SKM-1 treated with dmso at 0.1 percent for 144 hours (cell line): ENCODE measurements at regions not wholly inside any gene's neighbourhood (a gene's known extent, or its start where the extent isn't known, plus 50 kb on each side); places are given as distances from the start of the nearest gene placed in this dataset.
A peak's percentile ranks its signal among the peaks of the same experiment; 100 is the strongest.

Source experiments
- DNase-seq: peaks from one replicate; lab custom pipeline; 2025; ENCODE audit not compliant: unreplicated experiment; lab: John Stamatoyannopoulos, UW

GRCh38 chr21:35853321-35854239, 206.7 kb downstream of the SETD4 start:
- DNase-seq = no peak

DNA sequence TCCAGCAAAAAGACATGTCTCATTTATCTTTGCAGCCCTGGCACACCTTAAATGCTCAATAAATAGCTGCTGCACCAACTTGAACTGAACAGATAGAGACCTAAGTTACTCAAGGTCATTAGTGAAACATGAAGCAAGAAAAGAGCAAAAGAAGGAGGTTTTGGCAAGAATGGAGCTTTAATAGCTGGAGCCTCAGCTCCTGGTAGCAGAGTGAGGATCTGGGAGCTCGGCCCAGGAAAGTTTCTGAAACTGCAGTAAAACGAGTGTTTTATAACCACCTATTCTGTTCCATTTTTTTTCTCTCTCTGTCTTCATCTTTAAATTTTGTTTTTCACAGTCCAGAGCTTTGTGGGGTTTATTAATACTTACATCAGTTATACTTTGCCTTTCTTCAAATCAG, 207.5 kb downstream of the SETD4 start:
- DNase-seq = no peak

DNA sequence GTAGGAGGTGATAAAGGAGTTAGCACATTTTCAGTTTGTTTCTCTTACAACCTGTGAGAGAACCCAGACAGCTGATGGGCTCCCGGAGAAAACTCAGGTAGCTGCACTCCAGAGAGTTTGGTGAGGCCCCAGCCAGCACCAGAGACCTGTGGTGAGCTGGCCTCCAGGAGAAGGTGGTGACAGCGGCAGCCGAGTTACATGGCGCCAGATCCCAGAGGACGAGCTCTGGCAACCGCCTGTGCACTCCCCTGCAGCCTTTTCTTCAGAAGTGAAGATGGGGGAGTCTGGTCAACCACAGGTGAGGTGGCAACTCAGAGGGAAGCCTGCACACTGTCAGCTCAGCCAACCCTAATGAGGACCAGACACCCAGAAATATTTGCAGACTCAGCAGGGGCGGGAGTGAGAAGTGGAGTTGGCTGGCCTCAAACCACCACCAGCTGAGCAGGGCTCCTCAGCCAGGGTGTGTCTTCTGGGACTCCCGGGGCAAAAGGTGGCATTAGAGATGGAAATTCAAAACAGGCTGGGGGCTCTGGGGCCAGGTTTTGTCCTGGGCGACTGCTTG, 209.7 kb downstream of the SETD4 start:
- no peak for DNase-seq

DNA sequence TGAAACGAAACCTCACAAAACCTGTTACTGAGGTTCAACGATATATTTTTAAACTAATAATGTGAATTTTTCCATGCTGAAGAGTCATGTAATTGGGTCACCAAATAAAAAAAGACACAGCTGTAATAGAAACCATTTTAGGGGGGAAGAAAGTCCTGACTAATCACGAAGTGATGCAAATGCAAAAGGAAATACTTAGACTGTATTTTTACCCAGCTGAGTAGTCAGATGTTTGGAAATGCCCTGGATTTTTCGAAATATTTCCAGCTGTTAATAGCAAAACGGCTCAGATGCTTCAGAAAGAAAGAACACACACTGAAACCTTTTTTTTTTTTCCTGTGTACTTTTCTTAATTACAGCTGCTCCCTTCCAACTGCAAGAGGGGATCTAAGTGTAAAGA, 210.3 kb downstream of the SETD4 start:
- DNase-seq = no peak

- DNase-seq = no peak
These were observed 211.2 kb downstream of the SETD4 start for GRCh38 chr21:35849144-35849543.

GRCh38 chr21:35843911-35844667, 216.2 kb downstream of the SETD4 start:
- DNase-seq = no peak

DNA sequence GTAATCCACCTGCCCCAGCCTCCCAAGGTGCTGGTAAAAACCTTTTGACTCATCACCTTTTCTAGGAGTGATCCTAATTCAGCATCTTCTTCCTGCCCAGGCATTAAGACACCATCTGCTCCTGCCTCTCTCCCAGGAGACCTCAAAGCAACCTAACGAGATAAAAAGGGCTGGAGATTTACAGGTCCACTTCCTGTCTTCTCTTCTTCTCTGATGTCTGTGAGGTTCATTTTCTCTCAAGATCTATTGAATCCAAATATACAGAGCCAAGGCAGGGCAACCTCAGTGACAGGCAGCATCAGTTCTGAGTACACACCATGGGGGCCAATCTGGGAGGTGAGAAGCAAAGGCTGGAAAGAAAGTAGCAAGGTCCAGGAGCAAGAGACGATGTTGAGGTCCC, 219.4 kb downstream of the SETD4 start:
- no peak for DNase-seq

- DNase-seq = peak; percentile 69
These were observed 220.0 kb downstream of the SETD4 start for GRCh38 chr21:35840197-35840799.

DNA sequence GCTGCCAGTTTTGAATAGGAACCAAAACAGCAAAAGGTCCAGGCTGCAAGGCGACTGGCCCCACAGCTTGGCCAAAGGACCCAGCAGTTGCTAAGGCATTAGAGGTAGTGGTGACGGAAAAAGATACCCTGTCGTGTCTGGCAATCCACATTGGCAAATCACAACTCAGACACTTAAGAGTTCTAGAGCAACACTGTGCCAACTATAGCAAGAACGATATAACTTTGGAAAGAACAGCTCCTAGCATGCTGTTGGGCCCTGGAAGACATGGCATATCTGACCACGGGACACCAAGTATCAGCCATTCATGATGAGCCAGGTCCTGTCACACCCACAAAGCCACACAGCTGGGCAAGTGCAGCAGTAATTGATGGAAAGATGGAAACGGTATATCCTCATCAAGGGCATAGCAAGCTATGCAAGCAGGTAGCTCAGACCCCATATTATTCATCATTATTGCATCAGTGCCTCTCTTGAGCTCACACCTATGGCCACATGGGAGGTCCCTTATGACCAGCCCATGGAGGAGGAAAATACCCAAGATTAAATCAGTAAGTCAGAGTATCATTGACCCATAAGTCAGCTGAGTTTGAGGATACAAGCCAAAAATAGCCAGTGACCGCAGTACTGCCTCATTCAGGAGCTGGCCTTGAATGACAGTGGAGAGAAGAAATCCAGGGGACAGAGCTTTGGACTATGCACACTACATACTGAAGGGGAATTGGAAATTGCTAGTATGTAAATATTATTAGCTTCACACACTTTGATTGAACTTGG, 221.2 kb downstream of the SETD4 start:
- no peak for DNase-seq

- DNase-seq = no peak
These were observed 222.0 kb downstream of the SETD4 start for GRCh38 chr21:35838350-35838749.

- DNase-seq = no peak
These were observed 226.3 kb downstream of the SETD4 start for GRCh38 chr21:35833991-35834390.

GRCh38 chr21:35833388-35833787, 226.9 kb downstream of the SETD4 start:
- no peak for DNase-seq

- no peak for DNase-seq
These were observed 229.1 kb downstream of the SETD4 start for GRCh38 chr21:35831230-35831629.

- DNase-seq = no peak
These were observed 231.3 kb downstream of the SETD4 start for GRCh38 chr21:35829067-35829466.

GRCh38 chr21:35828161-35828560, 232.2 kb downstream of the SETD4 start:
- DNase-seq = no peak

- no peak for DNase-seq
These were observed 233.3 kb downstream of the SETD4 start for GRCh38 chr21:35827004-35827403.

GRCh38 chr21:35825370-35826353, 234.7 kb downstream of the SETD4 start:
- DNase-seq = no peak

DNA sequence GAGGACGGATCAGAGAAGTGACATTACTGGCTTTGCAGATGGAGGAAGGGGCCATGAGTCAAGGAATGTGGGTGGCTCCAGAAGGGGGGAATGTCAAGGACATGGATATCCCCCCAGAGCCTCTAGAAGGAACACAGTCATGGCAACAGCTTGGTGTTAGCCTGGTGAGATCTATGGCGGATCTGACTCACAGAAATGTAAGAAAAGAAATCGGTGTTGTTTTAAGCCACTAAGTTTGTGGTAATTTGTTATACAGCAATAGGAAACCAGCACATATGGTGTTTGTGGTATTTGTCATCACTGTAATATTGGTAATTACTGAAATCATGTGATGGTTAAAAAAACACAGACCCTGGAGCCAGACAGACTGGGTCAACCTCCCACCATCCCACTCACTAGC, 236.2 kb downstream of the SETD4 start:
- DNase-seq = no peak

- DNase-seq = no peak
These were observed 241.2 kb downstream of the SETD4 start for GRCh38 chr21:35819134-35819533.

- no peak for DNase-seq
These were observed 241.7 kb downstream of the SETD4 start for GRCh38 chr21:35818597-35818996.
